ENCODE measurements at regions not wholly inside any gene's neighbourhood (a gene's known extent, or its start where the extent isn't known, plus 50 kb on each side); places are given as distances from the start of the nearest gene placed in this dataset.
A peak's percentile ranks its signal among the peaks of the same experiment; 100 is the strongest.

GRCh38 chr18:73848656-73849055, 299.0 kb downstream of the FBXO15 start:
- DNase-seq: no peak

- no peak for DNase-seq
Observed at GRCh38 chr18:73843455-73843854, 304.2 kb downstream of the FBXO15 start.

- peak; percentile 52 to 60 for DNase-seq
Observed at GRCh38 chr18:73842795-73843394, 304.7 kb downstream of the FBXO15 start.

- DNase-seq: no peak
Observed at GRCh38 chr18:73841661-73842060, 306.0 kb downstream of the FBXO15 start.

GRCh38 chr18:73840319-73840945, 307.2 kb downstream of the FBXO15 start:
- no peak for DNase-seq

GRCh38 chr18:73839441-73839840, 308.2 kb downstream of the FBXO15 start:
- no peak for DNase-seq

- DNase-seq: no peak
Observed at GRCh38 chr18:73838107-73838506, 309.5 kb downstream of the FBXO15 start.

GRCh38 chr18:73835656-73836364, 311.8 kb downstream of the FBXO15 start:
- no peak for DNase-seq

GRCh38 chr18:73835039-73835438, 312.6 kb downstream of the FBXO15 start:
- no peak for DNase-seq

- DNase-seq: no peak
Observed at GRCh38 chr18:73831688-73832087, 315.9 kb downstream of the FBXO15 start.

GRCh38 chr18:73829146-73829545, 318.5 kb downstream of the FBXO15 start:
- no peak for DNase-seq

GRCh38 chr18:73827801-73828200, 319.8 kb downstream of the FBXO15 start:
- no peak for DNase-seq

GRCh38 chr18:73826098-73826497, 321.5 kb downstream of the FBXO15 start:
- no peak for DNase-seq

- DNase-seq: no peak
Observed at GRCh38 chr18:73824671-73825070, 323.0 kb downstream of the FBXO15 start.

- DNase-seq: no peak
Observed at GRCh38 chr18:73812423-73812822, 335.2 kb downstream of the FBXO15 start.

GRCh38 chr18:73807551-73808192, 340.0 kb downstream of the FBXO15 start:
- no peak for DNase-seq

- no peak for DNase-seq
Observed at GRCh38 chr18:73805991-73806390, 341.6 kb downstream of the FBXO15 start.

GRCh38 chr18:73797419-73797818, 350.2 kb downstream of the FBXO15 start:
- no peak for DNase-seq

- DNase-seq: no peak
Observed at GRCh38 chr18:73793386-73793785, 354.2 kb downstream of the FBXO15 start.

- no peak for DNase-seq
Observed at GRCh38 chr18:73791081-73791480, 356.6 kb downstream of the FBXO15 start.

- no peak for DNase-seq
Observed at GRCh38 chr18:73790587-73790986, 357.0 kb downstream of the FBXO15 start.

GRCh38 chr18:73787316-73787715, 360.3 kb downstream of the FBXO15 start:
- DNase-seq: no peak

- no peak for DNase-seq
Observed at GRCh38 chr18:73785300-73785699, 362.3 kb downstream of the FBXO15 start.

GRCh38 chr18:73784853-73785252, 362.8 kb downstream of the FBXO15 start:
- DNase-seq: no peak
